ENCODE measurements at regions not wholly inside any gene's neighbourhood (a gene's known extent, or its start where the extent isn't known, plus 50 kb on each side); places are given as distances from the start of the nearest gene placed in this dataset.

DNA sequence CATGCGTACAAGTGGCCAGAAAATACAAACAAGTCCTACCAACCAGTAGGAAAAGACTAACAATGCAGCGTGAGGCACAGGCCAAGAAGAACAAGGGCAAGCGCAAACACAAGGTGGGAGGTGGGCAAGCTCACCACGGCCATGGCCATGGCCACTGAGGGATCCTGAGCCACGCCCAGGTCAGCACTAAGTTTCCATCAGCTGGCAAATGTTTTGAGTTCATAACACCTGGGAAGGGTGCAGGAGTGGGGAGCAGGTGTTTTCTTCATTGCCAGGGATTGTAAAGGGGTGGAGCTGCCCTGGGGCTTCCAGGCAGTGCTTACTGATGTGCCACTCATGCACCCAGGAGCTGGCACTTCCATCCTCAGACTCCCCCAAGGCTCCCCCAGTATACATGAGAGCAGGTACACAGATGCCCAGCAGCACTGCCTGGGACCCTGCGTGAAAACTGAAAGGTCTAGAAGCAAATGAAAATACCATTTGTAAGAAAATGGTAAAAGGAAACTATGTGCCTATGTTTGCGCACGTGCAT is 139.2 kb upstream of the RET start:
- Histone ChIP-seq H3K27ac (ENCODE audit: insufficient read depth in 1 of 2, low read depth in 1 of 2, low read length in 2 of 2, poor library complexity in 1 of 2, severe bottlenecking in 2 of 2) (no peak overlapping the region), H3K9me3 (ENCODE audit: control extremely low read depth in 1 of 5, control insufficient read depth in 4 of 5, insufficient read depth in 2 of 5, low read depth in 1 of 5, low read length in 4 of 5) (no peaks in the 10 kb centered on the region), H3K27me3 (replicated peaks in 2 of 5; ENCODE audit: control insufficient read depth in 4 of 5, insufficient read depth in 5 of 5, low read length in 4 of 5) (peaks cover 0 to 12% (median 2%) of the 10 kb centered on the region in 5 experiments), H3K4me3 (ENCODE audit: control insufficient read depth in 1 of 7, extremely low read depth in 1 of 7, insufficient read depth in 4 of 7, low read depth in 2 of 7, low read length in 6 of 7) (no peak overlapping the region), H3K36me3 (ENCODE audit: control insufficient read depth in 4 of 4, insufficient read depth in 4 of 4, low read length in 3 of 4) (no peaks in the 10 kb centered on the region), H3K4me1 (ENCODE audit: control extremely low read depth in 1 of 4, control insufficient read depth in 4 of 4, insufficient read depth in 4 of 4, low read length in 3 of 4) (peaks cover 0 to 28% (median 23%) of the 10 kb centered on the region in 4 experiments)
- ChIA-PET POLR2A (no interaction called here), CTCF (no interaction called here)
- no peak for DNase-seq
- 95% methylated on average over 7 of the region's 8 CpGs for WGBS (ENCODE audit: insufficient coverage)

DNA sequence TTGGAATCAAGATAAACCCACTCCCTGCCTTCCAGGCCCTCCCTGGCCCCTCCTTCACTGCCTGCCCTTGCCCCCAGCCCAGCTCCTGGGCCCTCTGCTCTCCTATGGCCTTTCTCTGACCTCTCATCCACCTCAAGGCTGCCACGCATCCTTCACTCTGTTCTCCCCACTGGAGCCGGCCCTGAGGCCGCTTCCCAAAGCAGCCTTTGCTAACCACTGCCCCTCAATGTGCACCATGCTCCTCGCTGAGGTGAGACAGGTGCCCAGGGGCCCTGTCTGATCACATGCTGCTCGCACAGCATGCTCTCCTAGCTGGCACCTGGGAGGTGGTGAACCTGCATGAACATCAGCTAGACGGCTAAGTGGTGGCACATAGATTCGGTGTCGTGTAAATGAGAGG is 138.5 kb upstream of the RET start:
- WGBS (ENCODE audit: insufficient coverage), result 98% methylated on average over 6 of the region's 8 CpGs
- POLR2A ChIA-PET, result no interaction called here

DNA sequence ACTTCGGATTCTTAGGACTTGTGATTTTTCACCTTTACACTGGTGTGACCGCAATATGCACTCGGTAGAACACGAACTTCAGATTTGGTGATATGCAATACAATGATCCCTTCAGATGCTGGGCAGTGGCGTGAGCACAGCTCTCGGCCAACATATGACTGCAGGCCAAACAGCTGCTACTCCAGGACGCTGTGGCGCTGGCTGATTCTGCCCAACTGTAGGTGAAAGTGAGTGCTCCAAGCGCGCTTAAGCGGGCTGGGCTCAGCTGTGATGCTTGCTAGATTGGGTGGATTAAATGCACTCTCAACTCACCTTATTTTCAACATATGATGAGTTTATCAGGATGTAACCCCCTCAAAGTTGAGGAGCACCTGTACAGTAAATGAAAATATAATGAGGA is 137.6 kb upstream of the RET start:
- Histone ChIP-seq H3K27me3 (replicated peaks in 2 of 5; ENCODE audit: control insufficient read depth in 4 of 5, insufficient read depth in 5 of 5, low read length in 4 of 5) (peaks cover 0 to 6% (median 0%) of the 10 kb centered on the region in 5 experiments), H3K4me3 (ENCODE audit: control insufficient read depth in 1 of 7, extremely low read depth in 1 of 7, insufficient read depth in 4 of 7, low read depth in 2 of 7, low read length in 6 of 7) (no peak overlapping the region), H3K4me1 (ENCODE audit: control extremely low read depth in 1 of 4, control insufficient read depth in 4 of 4, insufficient read depth in 4 of 4, low read length in 3 of 4) (peaks cover 0 to 13% (median 8%) of the 10 kb centered on the region in 4 experiments), H3K27ac (ENCODE audit: insufficient read depth in 1 of 2, low read depth in 1 of 2, low read length in 2 of 2, poor library complexity in 1 of 2, severe bottlenecking in 2 of 2) (no peak overlapping the region), H3K36me3 (ENCODE audit: control insufficient read depth in 4 of 4, insufficient read depth in 4 of 4, low read length in 3 of 4) (no peaks in the 10 kb centered on the region), H3K9me3 (ENCODE audit: control extremely low read depth in 1 of 5, control insufficient read depth in 4 of 5, insufficient read depth in 2 of 5, low read depth in 1 of 5, low read length in 4 of 5) (no peaks in the 10 kb centered on the region)
- 82% methylated on average over 6 of the region's 11 CpGs for WGBS (ENCODE audit: insufficient coverage)
- no peak for DNase-seq
- POLR2A ChIA-PET, result no interaction called here
- CTCF ChIA-PET, result no interaction called here

More for the DNA sequence above, 138.5 kb upstream of the RET start:
- Histone ChIP-seq H3K27me3 (replicated peaks in 2 of 5; ENCODE audit: control insufficient read depth in 4 of 5, insufficient read depth in 5 of 5, low read length in 4 of 5) (peaks cover 0 to 12% (median 0%) of the 10 kb centered on the region in 5 experiments), H3K36me3 (ENCODE audit: control insufficient read depth in 4 of 4, insufficient read depth in 4 of 4, low read length in 3 of 4) (no peaks in the 10 kb centered on the region), H3K4me1 (ENCODE audit: control extremely low read depth in 1 of 4, control insufficient read depth in 4 of 4, insufficient read depth in 4 of 4, low read length in 3 of 4) (peaks cover 0 to 22% (median 17%) of the 10 kb centered on the region in 4 experiments), H3K9me3 (ENCODE audit: control extremely low read depth in 1 of 5, control insufficient read depth in 4 of 5, insufficient read depth in 2 of 5, low read depth in 1 of 5, low read length in 4 of 5) (no peaks in the 10 kb centered on the region), H3K4me3 (ENCODE audit: control insufficient read depth in 1 of 7, extremely low read depth in 1 of 7, insufficient read depth in 4 of 7, low read depth in 2 of 7, low read length in 6 of 7) (no peak overlapping the region), H3K27ac (ENCODE audit: insufficient read depth in 1 of 2, low read depth in 1 of 2, low read length in 2 of 2, poor library complexity in 1 of 2, severe bottlenecking in 2 of 2) (no peak overlapping the region)
- CTCF ChIA-PET, result no interaction called here
- no peak for DNase-seq

DNA sequence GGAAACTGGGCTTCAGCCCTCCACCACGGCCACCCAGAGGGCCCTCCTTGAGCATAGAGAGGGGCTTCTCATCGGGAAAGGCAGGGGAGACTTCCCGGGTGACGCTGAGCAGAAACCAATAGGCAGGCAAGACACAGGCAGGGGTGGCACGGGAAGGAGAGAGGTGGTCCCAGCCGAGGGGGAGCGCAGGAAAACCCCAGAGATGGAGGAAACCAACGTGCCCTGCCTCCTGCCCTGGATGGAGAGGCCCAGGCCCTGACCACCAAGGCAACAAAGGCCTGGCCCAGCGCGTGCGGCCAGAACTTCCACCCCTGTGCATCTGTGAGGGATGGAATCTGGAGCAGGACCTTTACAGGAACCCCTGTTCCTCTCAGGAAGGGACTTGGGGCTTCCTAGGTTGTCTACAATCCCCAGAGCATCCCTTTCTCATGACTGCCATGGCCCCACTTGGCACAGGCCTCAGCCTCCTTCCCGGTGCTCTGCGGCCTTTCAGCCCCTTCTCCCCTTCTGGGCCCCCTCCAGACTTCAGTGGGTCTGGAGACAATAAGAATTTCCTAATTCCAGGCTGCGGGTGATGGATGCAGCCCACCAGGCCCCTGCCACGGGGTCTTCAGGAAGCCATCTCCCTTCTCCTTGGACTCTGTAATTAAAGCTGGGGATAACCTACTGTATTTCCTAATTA is 137.0 kb upstream of the RET start:
- ChIA-PET POLR2A (no interaction called here), CTCF (no interaction called here)
- peaks cover 0 to 3% (median 0%) of the 10 kb centered on the region in 5 experiments for H3K27me3 ChIP-seq (replicated peaks in 2 of 5; ENCODE audit: control insufficient read depth in 4 of 5, insufficient read depth in 5 of 5, low read length in 4 of 5)
- peaks cover 0 to 8% (median 6%) of the 10 kb centered on the region in 4 experiments for H3K4me1 ChIP-seq (ENCODE audit: control extremely low read depth in 1 of 4, control insufficient read depth in 4 of 4, insufficient read depth in 4 of 4, low read length in 3 of 4)
- no peak for DNase-seq
- no peaks in the 10 kb centered on the region for H3K9me3 ChIP-seq (ENCODE audit: control extremely low read depth in 1 of 5, control insufficient read depth in 4 of 5, insufficient read depth in 2 of 5, low read depth in 1 of 5, low read length in 4 of 5)
- 92% methylated on average over 15 of the region's 15 CpGs for WGBS (ENCODE audit: insufficient coverage)
- no peak overlapping the region for H3K4me3 ChIP-seq (ENCODE audit: control insufficient read depth in 1 of 7, extremely low read depth in 1 of 7, insufficient read depth in 4 of 7, low read depth in 2 of 7, low read length in 6 of 7)
- no peak overlapping the region for H3K27ac ChIP-seq (ENCODE audit: insufficient read depth in 1 of 2, low read depth in 1 of 2, low read length in 2 of 2, poor library complexity in 1 of 2, severe bottlenecking in 2 of 2)
- no peaks in the 10 kb centered on the region for H3K36me3 ChIP-seq (ENCODE audit: control insufficient read depth in 4 of 4, insufficient read depth in 4 of 4, low read length in 3 of 4)

GRCh38 chr10:42940487-42941294 is 136.2 kb upstream of the RET start:
- POLR2A ChIA-PET, result interaction anchor here (0.6 kb wide), 1 partner anchor 77 kb away, joined by 3 read pairs; no protein-coding TSS in a partner anchor
- no peaks in the 10 kb centered on the region for H3K9me3 ChIP-seq (ENCODE audit: control extremely low read depth in 1 of 5, control insufficient read depth in 4 of 5, insufficient read depth in 2 of 5, low read depth in 1 of 5, low read length in 4 of 5)
- CTCF ChIA-PET, result interaction anchor here (1.0 kb wide), 1 partner anchor 58 kb away, joined by 3 read pairs; no protein-coding TSS in a partner anchor
- no peak overlapping the region for H3K27ac ChIP-seq (ENCODE audit: insufficient read depth in 1 of 2, low read depth in 1 of 2, low read length in 2 of 2, poor library complexity in 1 of 2, severe bottlenecking in 2 of 2)
- no peak overlapping the region for H3K4me3 ChIP-seq (ENCODE audit: control insufficient read depth in 1 of 7, extremely low read depth in 1 of 7, insufficient read depth in 4 of 7, low read depth in 2 of 7, low read length in 6 of 7)
- H3K36me3 ChIP-seq (ENCODE audit: control insufficient read depth in 4 of 4, insufficient read depth in 4 of 4, low read length in 3 of 4), result no peaks in the 10 kb centered on the region
- DNase-seq, result no peak
- H3K27me3 ChIP-seq (replicated peaks in 2 of 5; ENCODE audit: control insufficient read depth in 4 of 5, insufficient read depth in 5 of 5, low read length in 4 of 5), result peaks cover 0 to 3% (median 0%) of the 10 kb centered on the region in 5 experiments
- H3K4me1 ChIP-seq (ENCODE audit: control extremely low read depth in 1 of 4, control insufficient read depth in 4 of 4, insufficient read depth in 4 of 4, low read length in 3 of 4), result peaks cover 0 to 8% (median 6%) of the 10 kb centered on the region in 4 experiments
- WGBS (ENCODE audit: insufficient coverage), result 45% methylated on average over 20 of the region's 25 CpGs

GRCh38 chr10:42941295-42941644 is 135.6 kb upstream of the RET start:
- CTCF ChIA-PET, result interaction anchor here (1.0 kb wide), 1 partner anchor 59 kb away, joined by 3 read pairs; no protein-coding TSS in a partner anchor

DNA sequence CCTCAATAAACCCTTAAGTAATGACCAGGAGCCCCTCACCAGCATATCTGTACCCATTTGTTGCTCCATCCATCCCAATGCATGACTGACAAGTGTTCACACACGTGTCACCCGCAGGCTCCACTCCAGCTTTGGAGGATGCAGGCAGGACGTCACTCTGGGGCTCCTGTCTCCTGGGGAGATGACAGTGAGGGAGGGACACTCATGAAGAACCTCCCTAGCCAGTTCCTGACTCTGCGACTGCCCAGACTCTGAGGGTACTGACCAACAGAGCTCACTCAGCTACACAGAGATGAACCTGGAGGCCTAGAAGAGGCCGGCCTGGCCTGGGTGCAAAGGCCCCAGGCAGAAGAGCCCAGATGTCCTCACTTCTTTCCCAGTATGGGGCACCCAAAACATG is 135.1 kb upstream of the RET start:
- H3K4me1 ChIP-seq (ENCODE audit: control extremely low read depth in 1 of 4, control insufficient read depth in 4 of 4, insufficient read depth in 4 of 4, low read length in 3 of 4), result peaks cover 0 to 8% (median 6%) of the 10 kb centered on the region in 4 experiments
- no peaks in the 10 kb centered on the region for H3K9me3 ChIP-seq (ENCODE audit: control extremely low read depth in 1 of 5, control insufficient read depth in 4 of 5, insufficient read depth in 2 of 5, low read depth in 1 of 5, low read length in 4 of 5)
- no peak for DNase-seq
- ChIA-PET POLR2A (no interaction called here), CTCF (no interaction called here)
- WGBS (ENCODE audit: insufficient coverage), result 100% methylated on average over 4 of the region's 5 CpGs
- no peaks in the 10 kb centered on the region for H3K36me3 ChIP-seq (ENCODE audit: control insufficient read depth in 4 of 4, insufficient read depth in 4 of 4, low read length in 3 of 4)
- no peak overlapping the region for H3K27ac ChIP-seq (ENCODE audit: insufficient read depth in 1 of 2, low read depth in 1 of 2, low read length in 2 of 2, poor library complexity in 1 of 2, severe bottlenecking in 2 of 2)
- no peak overlapping the region for H3K4me3 ChIP-seq (ENCODE audit: control insufficient read depth in 1 of 7, extremely low read depth in 1 of 7, insufficient read depth in 4 of 7, low read depth in 2 of 7, low read length in 6 of 7)
- H3K27me3 ChIP-seq (replicated peaks in 2 of 5; ENCODE audit: control insufficient read depth in 4 of 5, insufficient read depth in 5 of 5, low read length in 4 of 5), result no peaks in the 10 kb centered on the region

More at GRCh38 chr10:42941295-42941644, 135.6 kb upstream of the RET start:
- WGBS (ENCODE audit: insufficient coverage), result 77% methylated on average over 11 of the region's 14 CpGs
- POLR2A ChIA-PET, result interaction anchor here (0.6 kb wide), 1 partner anchor 78 kb away, joined by 3 read pairs; no protein-coding TSS in a partner anchor
- H3K27me3 ChIP-seq (replicated peaks in 2 of 5; ENCODE audit: control insufficient read depth in 4 of 5, insufficient read depth in 5 of 5, low read length in 4 of 5), result peaks cover 0 to 3% (median 0%) of the 10 kb centered on the region in 5 experiments
- no peaks in the 10 kb centered on the region for H3K9me3 ChIP-seq (ENCODE audit: control extremely low read depth in 1 of 5, control insufficient read depth in 4 of 5, insufficient read depth in 2 of 5, low read depth in 1 of 5, low read length in 4 of 5)
- no peak overlapping the region for H3K4me3 ChIP-seq (ENCODE audit: control insufficient read depth in 1 of 7, extremely low read depth in 1 of 7, insufficient read depth in 4 of 7, low read depth in 2 of 7, low read length in 6 of 7)
- H3K36me3 ChIP-seq (ENCODE audit: control insufficient read depth in 4 of 4, insufficient read depth in 4 of 4, low read length in 3 of 4), result no peaks in the 10 kb centered on the region
- no peak overlapping the region for H3K27ac ChIP-seq (ENCODE audit: insufficient read depth in 1 of 2, low read depth in 1 of 2, low read length in 2 of 2, poor library complexity in 1 of 2, severe bottlenecking in 2 of 2)
- DNase-seq, result no peak
- H3K4me1 ChIP-seq (ENCODE audit: control extremely low read depth in 1 of 4, control insufficient read depth in 4 of 4, insufficient read depth in 4 of 4, low read length in 3 of 4), result peaks cover 0 to 8% (median 6%) of the 10 kb centered on the region in 4 experiments
